Stimulated activated naive CD8-positive, alpha-beta T cell treated with anti-CD3 and anti-CD28 coated beads, Interleukin-15, Interleukin-2, amounts not matched to agents 100 U/mL and 50 U/mL, for 24 hours (primary cell): ENCODE measurements at regions not wholly inside any gene's neighbourhood (a gene's known extent, or its start where the extent isn't known, plus 50 kb on each side); places are given as distances from the start of the nearest gene placed in this dataset.

Experiments
- ATAC-seq: fragments of 150-1000 bp; cut with Tn5 transposase; one replicate; pipeline ENCODE4 v1.10.0; 2021
- DNase-seq: peaks from one replicate; pipeline ENCODE4 v3.0.0; 2021

GRCh38 chr17:12590417-12590816 lies 75.3 kb upstream of the MYOCD start:
- DNase-seq = no peak

GRCh38 chr17:12591021-12591735 lies 74.5 kb upstream of the MYOCD start:
- no peak for DNase-seq
- ATAC-seq = no peak

More at GRCh38 chr17:12590417-12590816, 75.3 kb upstream of the MYOCD start:
- no peak for ATAC-seq

GRCh38 chr17:12592941-12593340 lies 72.7 kb upstream of the MYOCD start:
- ATAC-seq = no peak
- DNase-seq = no peak

GRCh38 chr17:12596961-12597360 lies 68.7 kb upstream of the MYOCD start:
- ATAC-seq (no peak), DNase-seq (no peak)

GRCh38 chr17:12597895-12598294 lies 67.8 kb upstream of the MYOCD start:
- ATAC-seq (no peak), DNase-seq (no peak)

- DNase-seq = no peak
- ATAC-seq = no peak
These were observed 66.3 kb upstream of the MYOCD start for GRCh38 chr17:12599186-12599920.

GRCh38 chr17:12600349-12600748 lies 65.3 kb upstream of the MYOCD start:
- no peak for DNase-seq
- no peak for ATAC-seq

GRCh38 chr17:12603566-12603965 lies 62.1 kb upstream of the MYOCD start:
- no peak for DNase-seq
- no peak for ATAC-seq

GRCh38 chr17:12605222-12605621 lies 60.5 kb upstream of the MYOCD start:
- ATAC-seq (no peak), DNase-seq (no peak)

- DNase-seq (no peak), ATAC-seq (no peak)
These were observed 52.1 kb upstream of the MYOCD start for GRCh38 chr17:12613566-12613965.
